GM21423 (cell line): ENCODE measurements at regions not wholly inside any gene's neighbourhood (a gene's known extent, or its start where the extent isn't known, plus 50 kb on each side); places are given as distances from the start of the nearest gene placed in this dataset.

ENCODE experiments used
- ATAC-seq: cut with Tn5 transposase; IDR thresholded peaks from one replicate; pipeline ENCODE4 v1.9.1; 2021; ENCODE audit warnings: mild to moderate bottlenecking, moderate library complexity; ENCODE audit not compliant: unreplicated experiment

GRCh38 chr2:48132271-48132625 lies 182.2 kb upstream of the FOXN2 start:
- ATAC-seq: no peak

DNA sequence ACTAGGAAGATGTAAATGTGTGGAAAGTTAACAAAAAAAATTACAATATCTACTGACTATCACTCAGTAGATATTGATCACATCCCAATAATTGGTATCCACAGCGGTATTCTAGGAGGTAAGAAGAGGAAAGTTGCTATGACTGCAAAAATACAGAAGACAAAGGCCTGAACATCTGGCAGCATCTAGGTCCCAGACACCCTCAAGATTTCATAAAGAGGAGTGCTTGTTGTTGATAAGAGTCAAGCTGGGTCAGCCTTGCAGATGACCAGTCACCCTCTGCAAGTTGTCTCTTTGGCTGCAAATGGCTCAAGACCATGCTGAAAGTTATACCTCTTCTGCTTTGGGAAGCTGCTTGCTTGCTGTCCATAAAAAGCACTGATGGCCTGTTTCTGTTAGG lies 179.8 kb upstream of the FOXN2 start:
- ATAC-seq: no peak

DNA sequence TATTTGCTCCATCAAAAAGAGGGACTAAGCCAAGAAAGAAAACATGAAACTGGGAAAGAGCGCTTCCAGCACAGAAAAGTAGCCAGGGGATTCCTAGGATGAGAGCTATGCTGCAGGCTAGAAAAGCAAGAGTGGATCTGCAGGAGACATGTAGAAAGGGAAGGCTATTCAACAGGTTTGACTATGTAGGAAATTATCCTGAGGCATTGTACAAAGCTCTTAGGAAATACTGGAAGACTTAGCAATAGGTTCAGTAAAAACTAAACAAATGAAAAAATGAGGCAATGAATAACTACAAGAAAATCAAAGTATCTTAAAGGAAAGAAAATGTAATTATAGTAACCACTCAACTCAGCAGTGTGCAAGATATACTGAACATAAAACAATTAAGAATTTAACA lies 178.7 kb upstream of the FOXN2 start:
- no peak for ATAC-seq

- ATAC-seq: no peak
Observed at GRCh38 chr2:48137829-48138228, 176.7 kb upstream of the FOXN2 start.

- ATAC-seq: no peak
Observed at GRCh38 chr2:48138898-48139297, 175.6 kb upstream of the FOXN2 start.

- no peak for ATAC-seq
Observed at GRCh38 chr2:48140586-48140985, 173.9 kb upstream of the FOXN2 start.

DNA sequence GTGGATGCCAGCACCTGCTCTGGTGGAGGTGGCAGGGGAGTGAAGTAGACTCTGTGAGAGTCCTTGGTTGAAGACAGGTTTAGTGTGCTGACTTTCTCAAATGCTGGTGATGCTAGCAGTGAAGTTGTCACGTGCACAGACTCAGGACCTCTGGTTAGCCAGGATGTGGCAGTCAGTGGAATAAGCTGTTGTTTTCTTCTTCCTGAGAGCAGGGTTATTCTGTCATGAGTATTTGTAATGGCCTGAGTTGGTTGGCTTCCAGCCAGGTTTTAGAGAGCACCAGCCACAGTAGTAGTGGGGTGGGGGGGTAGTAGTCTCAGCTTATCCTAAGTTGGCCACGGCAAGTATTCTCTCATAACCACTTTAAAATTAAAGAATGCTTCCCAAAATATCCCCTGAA lies 169.7 kb upstream of the FOXN2 start:
- no peak for ATAC-seq

DNA sequence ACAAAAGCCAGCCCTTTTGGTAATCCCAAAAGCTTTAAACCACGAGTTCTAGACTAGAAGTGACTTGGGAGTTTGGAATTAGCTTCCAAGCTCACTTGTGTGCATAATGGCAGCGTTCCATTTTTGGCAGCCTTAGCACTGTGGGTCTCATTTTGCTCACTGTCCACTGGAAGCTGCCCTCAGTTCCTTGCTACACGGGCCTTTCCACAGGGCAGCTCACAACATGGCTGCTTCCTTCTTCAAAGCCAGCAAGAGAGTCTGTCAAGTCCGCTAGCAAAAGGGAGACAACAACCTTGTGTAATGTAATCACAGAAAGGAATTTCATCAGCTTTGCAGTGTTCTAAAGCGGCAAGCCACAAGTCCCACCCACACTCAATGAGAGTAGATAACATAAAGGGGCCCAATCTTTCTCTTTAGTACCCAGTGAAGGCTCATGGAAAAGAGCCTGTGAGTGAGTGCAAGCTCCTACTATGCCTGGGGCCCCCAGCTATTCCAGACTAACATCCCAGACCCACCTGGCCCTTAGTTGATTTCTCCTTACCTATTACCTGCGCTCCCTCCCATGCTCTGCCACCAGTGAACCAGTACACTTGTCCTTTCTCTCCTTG lies 168.5 kb upstream of the FOXN2 start:
- ATAC-seq: no peak

DNA sequence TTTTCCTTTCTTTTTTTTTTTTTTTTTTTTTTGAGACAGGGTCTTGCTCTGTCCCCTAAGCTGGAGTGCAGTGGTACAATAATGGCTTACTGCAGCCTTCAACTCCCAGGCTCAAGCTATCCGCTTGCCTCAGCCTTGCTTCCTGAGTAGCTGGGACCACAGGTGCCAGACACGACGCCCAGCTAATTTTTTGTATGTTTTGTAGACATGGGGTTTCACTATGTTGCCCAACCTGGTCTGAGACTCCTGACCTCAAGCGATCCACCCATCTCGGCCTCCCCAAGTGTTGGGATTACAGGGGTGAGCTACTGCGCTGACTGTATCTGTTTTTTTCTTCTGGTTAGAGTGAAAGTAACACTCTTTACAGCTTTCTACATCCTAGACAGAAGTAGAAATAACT lies 167.9 kb upstream of the FOXN2 start:
- no peak for ATAC-seq

DNA sequence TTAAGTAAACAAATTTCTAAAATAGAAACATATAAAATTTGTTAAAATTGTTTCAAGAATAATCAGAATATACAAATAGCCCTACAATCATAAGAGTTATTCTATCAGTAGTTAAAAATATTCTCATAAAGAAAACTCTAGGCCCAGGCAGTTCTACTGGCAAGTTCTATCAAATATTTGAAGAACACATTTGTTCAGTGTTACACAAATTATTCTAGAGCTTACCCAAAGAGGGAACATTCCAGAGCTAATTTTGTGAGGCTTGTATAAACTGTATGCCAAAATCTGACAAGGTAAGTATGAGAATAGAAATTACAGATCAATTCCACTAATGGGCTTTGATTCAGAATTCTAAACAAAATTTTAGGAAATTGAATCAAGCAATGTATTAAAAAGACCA lies 166.8 kb upstream of the FOXN2 start:
- ATAC-seq: no peak

DNA sequence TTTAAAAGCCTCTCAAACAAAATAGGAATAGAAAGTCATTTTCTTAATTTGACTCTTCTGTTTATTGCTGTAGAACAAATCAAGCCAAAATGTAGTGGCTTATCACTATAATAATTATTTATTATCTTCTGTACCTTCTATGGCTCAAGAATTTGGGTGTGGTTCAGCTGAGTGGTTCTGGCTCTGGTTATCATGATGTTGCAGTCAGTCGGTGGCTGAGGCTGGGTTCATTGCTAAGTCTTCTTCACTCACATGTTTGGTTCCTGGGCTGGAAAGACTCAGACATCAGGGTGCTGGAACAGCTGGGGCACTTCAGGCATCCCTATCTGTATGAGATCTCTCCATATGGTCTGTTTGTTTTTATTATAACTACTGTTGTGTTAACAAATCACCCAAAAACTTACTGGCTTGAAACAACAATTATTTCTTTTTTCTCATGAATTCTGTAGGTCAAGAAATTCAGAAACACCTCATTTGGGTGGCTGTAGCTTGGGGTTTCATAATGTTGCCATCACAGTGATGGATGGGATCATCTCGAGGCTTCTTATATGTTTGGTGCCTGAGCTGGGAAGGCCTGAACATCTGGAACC lies 165.5 kb upstream of the FOXN2 start:
- no peak for ATAC-seq

DNA sequence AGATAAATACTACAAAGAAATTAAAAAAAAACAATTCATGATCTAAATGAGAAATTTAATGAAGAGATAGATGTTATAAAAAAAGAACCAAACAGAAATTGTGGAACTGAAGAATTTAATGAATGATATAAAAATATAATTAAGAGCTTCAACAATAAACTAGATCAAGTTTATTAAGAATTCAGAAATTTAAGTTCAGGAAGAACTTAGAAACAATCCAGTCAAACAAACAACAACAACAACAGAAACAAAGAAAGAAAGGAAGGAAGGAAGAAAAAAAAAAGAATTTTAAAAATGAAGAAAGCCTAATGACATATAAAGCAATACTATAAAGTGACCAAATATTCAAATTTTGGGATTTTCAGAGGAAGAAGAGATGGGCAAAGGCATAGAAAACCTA lies 157.3 kb upstream of the FOXN2 start:
- no peak for ATAC-seq

DNA sequence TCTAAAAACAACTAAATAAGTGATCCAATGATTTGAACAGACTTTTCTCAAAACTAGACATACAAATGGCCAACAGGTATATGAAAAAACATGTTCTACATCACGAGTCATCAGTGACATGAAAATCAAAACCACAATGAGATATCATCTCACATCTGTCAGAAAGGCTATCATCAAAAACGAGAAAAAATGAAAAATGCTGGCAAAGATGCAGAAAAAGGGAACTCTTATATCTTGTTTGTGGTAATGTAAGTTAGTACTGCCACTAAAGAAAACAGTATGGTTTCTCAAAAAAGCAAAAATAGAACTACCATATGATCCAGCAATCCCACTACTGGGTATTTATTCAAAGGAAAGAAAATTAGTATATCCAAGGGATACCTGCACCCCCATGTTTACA lies 152.9 kb upstream of the FOXN2 start:
- no peak for ATAC-seq

DNA sequence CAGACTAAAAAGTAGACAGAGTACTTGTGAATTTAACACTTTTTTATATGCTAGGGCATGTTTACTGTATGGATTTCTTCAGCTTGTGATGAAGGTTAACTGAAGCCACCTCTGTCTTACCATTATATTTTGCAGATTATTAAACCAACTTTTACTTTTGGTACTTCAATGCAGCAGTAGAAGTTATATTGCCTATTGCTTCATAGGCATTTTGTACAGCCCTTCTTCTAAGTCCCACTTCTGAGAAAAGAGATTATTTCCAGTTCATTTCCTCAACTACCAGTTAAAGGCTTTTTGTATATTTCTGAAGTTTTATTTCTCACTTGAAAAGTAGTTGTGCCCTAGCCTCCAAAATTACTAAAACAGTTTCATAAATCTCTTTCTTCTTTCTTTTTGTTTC lies 151.7 kb upstream of the FOXN2 start:
- ATAC-seq: no peak

GRCh38 chr2:48165070-48165753 lies 149.3 kb upstream of the FOXN2 start:
- no peak for ATAC-seq

DNA sequence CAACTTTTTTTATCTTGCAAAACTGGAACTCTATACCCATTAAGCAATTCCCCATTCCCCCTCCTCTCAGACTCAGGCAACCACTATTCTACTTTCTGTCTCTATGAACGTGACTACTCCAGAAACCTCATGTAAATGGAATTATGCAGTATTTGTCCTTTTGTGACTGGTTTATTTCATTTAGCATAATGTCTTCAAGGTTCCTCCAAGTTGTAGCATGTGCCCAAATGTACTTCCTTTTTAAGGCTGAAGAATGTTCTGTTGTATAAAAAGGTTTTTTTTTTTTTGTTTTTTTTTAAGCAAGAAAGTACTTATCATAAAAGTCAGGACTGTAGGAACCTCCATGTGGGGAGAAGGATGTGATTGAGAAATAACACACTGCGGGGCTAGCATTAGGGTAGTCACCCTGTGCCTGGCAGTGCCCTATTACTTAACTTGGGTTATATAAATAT lies 145.3 kb upstream of the FOXN2 start:
- ATAC-seq: no peak

DNA sequence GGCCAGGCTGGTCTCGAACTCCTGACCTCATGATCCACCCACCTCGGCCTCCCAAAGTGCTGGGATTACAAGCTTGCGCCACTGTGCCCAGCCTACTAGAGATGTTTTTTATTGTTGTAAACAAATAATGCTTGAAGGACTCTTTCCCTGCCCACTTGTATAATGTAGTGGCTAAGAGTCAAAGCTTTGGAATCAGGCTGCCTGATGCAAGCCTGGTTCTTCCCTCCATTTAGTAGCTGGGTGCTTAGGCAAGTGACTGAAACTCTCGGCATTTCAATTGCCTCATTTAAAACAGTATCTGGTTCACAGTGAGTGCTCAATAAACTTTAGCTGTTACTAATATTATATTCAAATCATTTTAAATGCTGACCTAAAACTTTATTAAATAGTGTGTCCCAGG lies 144.2 kb upstream of the FOXN2 start:
- no peak for ATAC-seq

GRCh38 chr2:48173141-48173540 lies 141.3 kb upstream of the FOXN2 start:
- no peak for ATAC-seq

DNA sequence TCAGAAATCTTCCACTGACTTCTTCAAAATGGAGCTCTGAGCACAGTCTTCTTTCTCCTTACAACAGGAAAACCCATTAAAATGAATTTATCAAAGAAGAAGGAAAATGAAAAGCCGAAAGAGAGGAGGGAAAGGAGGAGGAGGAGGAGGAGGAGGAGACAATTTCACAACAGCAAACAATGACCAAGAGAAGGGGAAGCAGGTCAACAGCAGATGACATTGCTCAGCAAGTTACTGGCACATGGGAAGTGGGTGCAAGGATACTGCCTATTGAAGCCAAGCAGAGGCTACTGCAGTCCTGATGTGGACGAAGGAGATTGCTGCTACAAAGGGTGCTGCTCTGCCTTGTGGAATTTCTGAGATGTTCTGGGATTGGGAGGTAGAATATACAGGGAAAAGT lies 140.0 kb upstream of the FOXN2 start:
- no peak for ATAC-seq

DNA sequence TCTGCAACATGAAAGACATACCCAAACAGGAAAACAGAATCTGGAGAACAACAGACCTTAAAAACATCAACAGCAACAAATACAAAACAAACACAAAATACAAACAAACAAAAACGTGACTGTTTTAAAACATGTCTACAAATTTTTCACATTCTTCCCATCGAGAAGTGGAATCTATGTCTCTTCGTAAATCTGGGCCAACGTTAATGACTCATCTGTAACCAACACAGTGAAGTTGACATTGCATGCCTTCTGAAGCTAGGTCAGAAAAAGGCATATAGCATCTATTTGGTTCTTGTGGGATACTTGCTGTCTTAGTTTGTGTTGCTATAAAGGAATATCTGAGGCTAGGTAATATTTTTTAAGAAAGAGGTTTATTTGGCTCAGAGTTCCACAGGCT lies 139.2 kb upstream of the FOXN2 start:
- ATAC-seq: no peak

DNA sequence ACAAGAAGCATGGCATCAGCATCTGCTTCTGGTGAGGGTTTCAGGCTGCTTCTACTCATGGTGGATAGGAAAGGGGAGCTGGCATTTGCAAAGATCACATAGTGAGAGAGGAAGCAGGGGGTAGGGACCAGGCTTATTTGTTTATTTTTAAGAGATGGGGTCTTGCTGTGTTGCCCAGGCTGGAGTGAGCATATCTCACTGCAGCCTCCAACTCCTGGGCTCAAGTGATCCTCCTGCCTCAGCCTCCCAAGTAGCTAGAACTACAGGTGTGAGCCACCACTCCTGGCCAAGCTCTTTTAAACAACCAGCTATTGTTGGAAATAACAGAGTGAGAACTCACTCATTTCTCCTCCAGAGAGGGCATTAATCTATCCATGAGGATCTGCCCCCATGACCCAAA lies 138.8 kb upstream of the FOXN2 start:
- ATAC-seq: no peak

GRCh38 chr2:48176876-48177275 lies 137.6 kb upstream of the FOXN2 start:
- no peak for ATAC-seq

DNA sequence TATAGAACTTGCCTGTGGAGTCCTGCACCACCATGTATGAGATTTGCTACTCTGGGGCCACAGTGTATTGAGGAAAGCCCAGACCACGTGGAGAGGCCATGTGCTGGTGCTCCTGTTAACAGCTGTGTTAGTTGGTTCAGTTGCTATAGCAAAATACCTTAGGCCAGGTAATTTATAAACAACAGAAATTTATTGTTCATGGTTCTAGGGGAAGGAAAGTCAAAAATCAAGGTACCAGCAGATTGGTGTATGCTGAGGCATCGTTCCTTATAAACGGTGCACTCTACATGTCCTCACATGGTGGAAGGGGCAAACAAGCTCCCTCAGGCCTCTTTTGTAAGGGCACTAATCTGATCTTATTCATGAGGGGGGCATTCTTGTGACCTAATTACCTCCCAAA lies 135.9 kb upstream of the FOXN2 start:
- ATAC-seq: no peak
